ENCODE measurements at regions not wholly inside any gene's neighbourhood (a gene's known extent, or its start where the extent isn't known, plus 50 kb on each side); places are given as distances from the start of the nearest gene placed in this dataset.

DNA sequence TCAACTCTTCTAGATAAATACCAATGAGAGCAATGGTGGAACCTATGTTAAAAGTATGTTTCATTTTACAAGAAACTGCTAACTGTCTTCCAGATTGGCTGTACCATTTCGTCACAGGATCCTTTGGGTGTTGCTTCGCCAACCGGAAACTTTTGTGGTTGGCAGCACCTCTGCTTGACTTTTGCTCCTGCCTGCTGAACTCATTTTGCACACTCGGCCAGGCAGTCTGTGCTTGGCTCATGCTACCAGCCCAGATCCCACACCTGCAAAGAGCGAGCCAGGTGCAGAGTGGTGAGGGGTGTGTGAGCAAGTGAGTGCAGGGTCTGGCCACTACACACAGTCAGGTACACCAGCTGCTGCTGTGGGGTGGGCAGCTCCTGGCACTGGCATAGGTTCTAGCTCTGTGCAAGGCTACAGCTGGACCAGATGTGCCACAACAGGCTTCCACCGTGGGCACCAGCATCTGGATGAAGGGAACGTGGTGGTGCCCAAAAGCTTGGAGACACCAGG lies 422.3 kb downstream of the PRR16 start:
- H3K9me3 ChIP-seq: no peaks in the 10 kb centered on the region
- no peaks in the 10 kb centered on the region for H3K27me3 ChIP-seq
- DNase-seq (peak in 1 of 5 donors; percentile 15), ATAC-seq (no peak)
- intact Hi-C loops (cut with DNase I): no loop called here
- H3K36me3 ChIP-seq: no peaks in the 10 kb centered on the region
- H3K4me1 ChIP-seq: no peaks in the 10 kb centered on the region
- no peak for TF ChIP-seq POLR2A (IDR thresholded peaks at IDR 0.05)
- TF ChIP-seq, protein P1, sequence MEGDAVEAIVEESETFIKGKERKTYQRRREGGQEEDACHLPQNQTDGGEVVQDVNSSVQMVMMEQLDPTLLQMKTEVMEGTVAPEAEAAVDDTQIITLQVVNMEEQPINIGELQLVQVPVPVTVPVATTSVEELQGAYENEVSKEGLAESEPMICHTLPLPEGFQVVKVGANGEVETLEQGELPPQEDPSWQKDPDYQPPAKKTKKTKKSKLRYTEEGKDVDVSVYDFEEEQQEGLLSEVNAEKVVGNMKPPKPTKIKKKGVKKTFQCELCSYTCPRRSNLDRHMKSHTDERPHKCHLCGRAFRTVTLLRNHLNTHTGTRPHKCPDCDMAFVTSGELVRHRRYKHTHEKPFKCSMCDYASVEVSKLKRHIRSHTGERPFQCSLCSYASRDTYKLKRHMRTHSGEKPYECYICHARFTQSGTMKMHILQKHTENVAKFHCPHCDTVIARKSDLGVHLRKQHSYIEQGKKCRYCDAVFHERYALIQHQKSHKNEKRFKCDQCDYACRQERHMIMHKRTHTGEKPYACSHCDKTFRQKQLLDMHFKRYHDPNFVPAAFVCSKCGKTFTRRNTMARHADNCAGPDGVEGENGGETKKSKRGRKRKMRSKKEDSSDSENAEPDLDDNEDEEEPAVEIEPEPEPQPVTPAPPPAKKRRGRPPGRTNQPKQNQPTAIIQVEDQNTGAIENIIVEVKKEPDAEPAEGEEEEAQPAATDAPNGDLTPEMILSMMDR (IDR thresholded peaks at IDR 0.05): no peak
- no peak overlapping the region for H3K27ac ChIP-seq
- no peak overlapping the region for H3K4me3 ChIP-seq
- WGBS, 4 donors: 86 to 92% (median 87%) methylated on average over 7 of the region's 7 CpGs

DNA sequence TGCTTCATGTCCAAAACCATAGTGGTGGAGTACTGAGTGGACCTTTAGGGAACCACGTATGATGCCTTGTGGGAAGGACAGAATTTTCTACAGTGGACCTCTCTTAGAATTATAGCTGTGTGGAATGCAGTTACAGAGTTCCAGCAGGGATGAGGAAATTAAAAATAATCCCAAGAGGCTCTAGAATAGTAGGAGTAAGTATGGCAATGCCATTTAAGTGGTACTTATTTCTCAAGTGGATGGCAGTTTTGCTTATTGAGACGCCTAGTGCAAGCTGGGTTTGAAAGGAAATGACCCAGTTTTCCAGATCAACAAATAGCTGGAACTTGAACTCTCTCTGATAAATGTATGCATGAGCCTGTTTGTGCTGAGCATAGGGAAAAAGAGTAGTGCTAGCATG lies 431.6 kb downstream of the PRR16 start:
- H3K4me1 ChIP-seq: no peaks in the 10 kb centered on the region
- no peaks in the 10 kb centered on the region for H3K36me3 ChIP-seq
- no peaks in the 10 kb centered on the region for H3K27me3 ChIP-seq
- 52 to 72% (median 70%) methylated on average over 2 of the region's 2 CpGs for WGBS, 4 donors
- ATAC-seq (no peak), DNase-seq (no peak)
- no peaks in the 10 kb centered on the region for H3K9me3 ChIP-seq
- no peak overlapping the region for H3K27ac ChIP-seq
- intact Hi-C loops (cut with DNase I): no loop called here
- H3K4me3 ChIP-seq: no peak overlapping the region
- no peak for TF ChIP-seq POLR2A (IDR thresholded peaks at IDR 0.05)
- TF ChIP-seq, protein P1 (IDR thresholded peaks at IDR 0.05): no peak

DNA sequence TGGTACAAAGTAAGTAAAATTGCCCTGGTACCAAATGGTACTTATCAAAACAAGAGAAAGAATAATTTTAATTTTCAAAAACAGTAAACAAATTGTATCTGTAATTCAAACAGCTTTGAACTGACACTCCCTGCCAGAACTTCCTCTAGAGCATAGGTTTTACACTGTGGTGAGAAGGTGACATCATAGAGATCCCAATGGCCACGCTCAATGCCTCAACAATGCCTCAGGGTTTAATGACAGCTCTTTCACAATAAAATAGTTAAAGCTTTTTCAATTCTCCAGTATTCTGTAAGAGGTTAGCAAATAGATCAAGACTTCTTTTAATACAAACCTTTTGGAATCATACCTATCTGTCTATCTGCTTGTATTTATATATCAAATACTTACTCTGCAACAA lies 437.1 kb downstream of the PRR16 start:
- no peak for TF ChIP-seq POLR2A (IDR thresholded peaks at IDR 0.05)
- TF ChIP-seq, protein P1 (IDR thresholded peaks at IDR 0.05): no peak
- intact Hi-C loops (cut with DNase I): no loop called here
- H3K9me3 ChIP-seq: no peaks in the 10 kb centered on the region
- H3K27ac ChIP-seq: no peak overlapping the region
- ATAC-seq (no peak), DNase-seq (no peak)
- no peaks in the 10 kb centered on the region for H3K4me1 ChIP-seq
- no peak overlapping the region for H3K4me3 ChIP-seq
- 52 to 57% (median 53%) methylated on average over 1 of the region's 1 CpG for WGBS, 4 donors
- no peaks in the 10 kb centered on the region for H3K27me3 ChIP-seq
- no peaks in the 10 kb centered on the region for H3K36me3 ChIP-seq

DNA sequence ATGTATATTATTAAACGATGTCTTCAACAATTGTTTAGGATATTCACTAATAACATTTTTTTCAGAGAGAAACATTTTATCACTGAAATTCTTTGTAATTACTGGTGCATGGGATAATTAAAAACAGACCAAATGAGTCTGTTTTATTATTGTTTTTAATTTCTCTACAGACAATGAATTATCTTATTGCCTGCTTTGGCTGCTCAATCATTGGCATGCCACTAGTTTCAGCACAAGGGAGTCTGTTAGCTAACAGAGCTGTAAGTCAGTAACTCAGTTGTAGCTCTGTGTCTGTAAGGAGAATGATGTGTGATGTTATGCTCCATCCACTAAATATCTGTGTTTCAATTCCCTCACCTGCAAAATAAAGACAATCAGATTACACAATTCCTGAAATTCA lies 443.9 kb downstream of the PRR16 start:
- WGBS, 4 donors: 88 to 95% (median 91%) methylated on average over 1 of the region's 1 CpG
- H3K4me1 ChIP-seq: no peaks in the 10 kb centered on the region
- intact Hi-C loops (cut with DNase I): no loop called here
- H3K4me3 ChIP-seq: no peak overlapping the region
- TF ChIP-seq, protein P1 (IDR thresholded peaks at IDR 0.05): no peak
- no peaks in the 10 kb centered on the region for H3K27me3 ChIP-seq
- H3K36me3 ChIP-seq: no peaks in the 10 kb centered on the region
- no peak for DNase-seq
- H3K9me3 ChIP-seq: no peaks in the 10 kb centered on the region
- ATAC-seq: no peak
- H3K27ac ChIP-seq: no peak overlapping the region

Measured in heart left ventricle (tissue), 16 donors.